ENCODE measurements at regions not wholly inside any gene's neighbourhood (a gene's known extent, or its start where the extent isn't known, plus 50 kb on each side); places are given as distances from the start of the nearest gene placed in this dataset.

DNA sequence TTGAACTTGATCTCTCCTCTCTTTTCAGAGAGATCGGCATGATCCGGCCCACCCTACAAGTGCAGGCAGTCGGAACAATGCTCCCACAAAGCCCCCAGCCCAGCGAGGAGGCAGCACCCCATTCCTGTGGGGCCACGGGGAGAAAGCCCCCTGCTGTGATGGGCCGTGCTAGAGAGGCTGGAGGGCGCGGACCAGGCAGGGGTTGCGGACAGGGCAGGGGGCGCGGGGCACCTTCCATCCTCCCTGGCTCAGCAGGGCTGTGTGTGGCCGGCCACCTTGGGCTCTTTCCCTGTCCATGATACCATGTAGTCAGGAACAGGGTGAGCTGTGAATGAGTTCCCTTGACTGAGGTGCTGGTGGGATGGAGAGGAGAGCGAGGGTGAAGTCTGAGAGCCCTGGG is 379.8 kb downstream of the BRD1 start:
- H3K4me3 Mint-ChIP-seq, result no peak overlapping the region
- no peak overlapping the region for H3K27ac Mint-ChIP-seq
- peaks cover 21% of the 10 kb centered on the region for H3K4me1 Mint-ChIP-seq (ENCODE audit: low read depth)
- H3K27me3 Mint-ChIP-seq (ENCODE audit: low read depth), result peaks cover 22% of the 10 kb centered on the region
- no peak for DNase-seq
- no peak for ATAC-seq (replicated peaks in 1 of 2)
- peaks cover 0 to 3% of the 10 kb centered on the region in 2 donors for H3K36me3 Mint-ChIP-seq (ENCODE audit: insufficient read depth in 2 of 2)
- no peaks in the 10 kb centered on the region for H3K9me3 Mint-ChIP-seq

DNA sequence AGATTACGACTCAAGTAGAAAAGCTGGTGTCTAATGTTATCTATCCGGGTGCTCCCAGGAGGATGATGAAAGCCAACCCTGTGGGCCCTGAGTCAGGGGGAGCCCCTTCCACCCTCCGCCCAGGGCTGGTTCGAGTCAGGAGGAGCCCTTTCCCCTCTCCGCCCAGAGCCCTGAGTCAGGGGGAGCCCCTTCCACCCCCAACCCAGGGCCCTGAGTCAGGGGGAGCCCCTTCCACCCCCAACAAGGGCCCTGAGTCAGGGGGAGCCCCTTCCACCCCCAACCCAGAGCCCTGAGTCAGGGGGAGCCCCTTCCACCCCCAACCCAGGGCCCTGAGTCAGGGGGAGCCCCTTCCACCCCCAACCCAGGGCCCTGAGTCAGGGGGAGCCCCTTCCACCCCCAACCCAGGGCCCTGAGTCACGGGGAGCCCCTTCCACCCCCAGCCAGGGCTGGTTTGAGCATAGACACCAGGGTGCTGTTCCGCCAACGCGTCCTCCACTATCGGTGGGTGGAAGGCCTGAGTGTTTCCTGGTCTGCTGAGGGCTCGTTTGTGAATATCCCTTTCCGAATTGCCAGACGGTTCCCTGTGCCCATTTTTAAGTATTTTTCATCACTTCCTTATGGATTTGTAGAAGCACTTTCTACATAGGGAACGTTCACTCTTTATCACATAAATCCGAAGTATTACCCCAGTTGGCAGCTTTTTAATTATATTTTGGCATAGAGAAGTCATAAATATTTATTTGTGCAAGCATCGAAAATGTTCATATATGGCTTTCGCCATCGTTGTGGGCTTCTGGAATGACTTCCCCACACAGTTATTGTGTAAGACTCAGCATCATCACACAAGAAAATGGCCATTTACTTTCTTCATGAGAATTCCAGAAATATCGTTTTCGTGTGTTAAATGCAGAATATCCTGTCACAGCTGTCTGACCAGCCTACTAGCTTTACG is 380.6 kb downstream of the BRD1 start:
- Mint-ChIP-seq H3K36me3 (ENCODE audit: insufficient read depth in 2 of 2) (peaks cover 2 to 3% of the 10 kb centered on the region in 2 donors), H3K4me1 (ENCODE audit: low read depth) (peaks cover 21% of the 10 kb centered on the region), H3K27me3 (ENCODE audit: low read depth) (peaks cover 22% of the 10 kb centered on the region), H3K4me3 (peak overlapping the region in 1 of 2 donors; percentile 46), H3K27ac (no peak overlapping the region), H3K9me3 (no peaks in the 10 kb centered on the region)
- DNase-seq, result peak; percentile 33 to 58
- ATAC-seq (replicated peaks in 1 of 2), result peak; percentile 70 to 83

DNA sequence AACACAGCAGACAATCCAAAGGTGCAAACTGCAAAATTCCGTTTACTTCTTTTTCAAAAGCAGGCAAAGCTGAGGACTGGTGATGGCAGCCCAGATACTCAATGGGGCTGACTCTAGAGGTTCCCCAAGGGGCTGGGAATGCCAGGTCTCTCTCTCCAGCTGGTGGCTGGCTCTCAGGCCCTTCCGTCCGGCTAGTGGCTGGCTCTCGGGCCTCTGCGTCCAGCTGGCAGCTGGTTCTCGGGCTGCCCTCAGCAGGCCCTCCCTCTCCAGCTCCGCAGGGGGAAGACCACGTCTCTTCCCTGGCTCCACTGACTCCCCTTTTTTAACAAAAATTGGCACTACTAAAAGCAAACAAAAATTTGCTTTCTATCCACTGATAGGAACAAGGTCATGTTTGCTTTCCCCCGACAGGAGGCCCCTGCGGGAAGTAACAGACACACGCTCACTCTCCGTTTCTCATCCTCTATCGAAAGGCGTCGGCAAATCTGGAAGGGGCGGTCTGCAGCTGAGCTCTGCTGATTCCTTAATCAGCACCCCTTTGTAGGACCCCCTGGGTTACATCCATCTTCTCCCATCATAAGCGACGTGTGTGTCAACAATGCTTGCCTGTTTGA is 381.4 kb downstream of the BRD1 start:
- H3K4me1 Mint-ChIP-seq (ENCODE audit: low read depth), result peaks cover 21% of the 10 kb centered on the region
- peak overlapping the region in 1 of 2 donors; percentile 46 for H3K4me3 Mint-ChIP-seq
- DNase-seq, result no peak
- peaks cover 22% of the 10 kb centered on the region for H3K27me3 Mint-ChIP-seq (ENCODE audit: low read depth)
- H3K36me3 Mint-ChIP-seq (ENCODE audit: insufficient read depth in 2 of 2), result peaks cover 2 to 3% of the 10 kb centered on the region in 2 donors
- no peak for ATAC-seq (replicated peaks in 1 of 2)
- H3K9me3 Mint-ChIP-seq, result no peaks in the 10 kb centered on the region
- H3K27ac Mint-ChIP-seq, result no peak overlapping the region

DNA sequence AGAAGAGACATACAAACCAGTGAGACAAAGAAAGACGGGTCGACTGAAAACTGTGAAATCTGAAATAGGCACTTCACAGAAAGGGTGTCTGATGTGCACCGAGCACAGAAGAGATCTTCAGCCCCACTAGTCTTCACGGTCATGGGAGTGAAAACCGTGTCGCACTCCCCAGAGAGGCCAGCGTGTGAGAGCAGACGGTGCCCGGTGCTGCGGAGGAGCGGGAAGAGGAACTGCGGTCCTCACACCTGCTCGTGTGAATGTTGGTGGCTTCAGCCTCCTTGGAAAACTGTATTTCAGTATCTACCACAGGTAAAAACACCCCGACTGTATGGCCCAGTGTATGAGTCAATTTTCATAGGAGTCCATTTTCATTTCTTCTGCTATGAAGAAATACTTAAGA is 382.9 kb downstream of the BRD1 start:
- ATAC-seq (replicated peaks in 1 of 2) (no peak), DNase-seq (no peak)
- no peak overlapping the region for H3K4me3 Mint-ChIP-seq
- peaks cover 3 to 4% of the 10 kb centered on the region in 2 donors for H3K36me3 Mint-ChIP-seq (ENCODE audit: insufficient read depth in 2 of 2)
- H3K9me3 Mint-ChIP-seq, result no peaks in the 10 kb centered on the region
- peaks cover 21% of the 10 kb centered on the region for H3K4me1 Mint-ChIP-seq (ENCODE audit: low read depth)
- no peak overlapping the region for H3K27ac Mint-ChIP-seq
- peaks cover 9% of the 10 kb centered on the region for H3K27me3 Mint-ChIP-seq (ENCODE audit: low read depth)

DNA sequence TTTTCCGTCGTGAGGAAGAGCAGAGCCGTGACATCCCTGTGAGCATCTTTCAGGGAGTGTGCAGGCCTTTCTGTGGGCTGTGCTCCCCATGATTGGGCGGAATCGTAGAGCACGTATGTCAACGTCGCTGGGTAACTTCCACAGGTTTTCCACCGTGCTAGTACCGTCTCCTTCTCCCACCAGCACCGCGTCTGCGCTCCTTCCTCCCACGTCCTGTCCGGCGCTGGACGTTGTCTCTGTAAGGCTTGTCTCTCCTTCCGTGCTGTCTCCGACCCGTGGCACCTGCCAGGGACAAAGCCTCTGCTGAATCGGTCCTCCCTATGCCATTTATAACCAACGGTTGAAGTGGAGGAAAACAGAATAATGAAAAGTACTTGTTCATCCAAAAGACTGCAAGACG is 386.7 kb downstream of the BRD1 start:
- Mint-ChIP-seq H3K4me1 (ENCODE audit: low read depth) (peaks cover 9% of the 10 kb centered on the region), H3K27ac (no peak overlapping the region), H3K36me3 (ENCODE audit: insufficient read depth in 2 of 2) (peaks cover 0 to 4% of the 10 kb centered on the region in 2 donors), H3K27me3 (ENCODE audit: low read depth) (no peaks in the 10 kb centered on the region), H3K9me3 (no peaks in the 10 kb centered on the region), H3K4me3 (no peak overlapping the region)
- DNase-seq, result no peak
- ATAC-seq (replicated peaks in 1 of 2), result no peak

DNA sequence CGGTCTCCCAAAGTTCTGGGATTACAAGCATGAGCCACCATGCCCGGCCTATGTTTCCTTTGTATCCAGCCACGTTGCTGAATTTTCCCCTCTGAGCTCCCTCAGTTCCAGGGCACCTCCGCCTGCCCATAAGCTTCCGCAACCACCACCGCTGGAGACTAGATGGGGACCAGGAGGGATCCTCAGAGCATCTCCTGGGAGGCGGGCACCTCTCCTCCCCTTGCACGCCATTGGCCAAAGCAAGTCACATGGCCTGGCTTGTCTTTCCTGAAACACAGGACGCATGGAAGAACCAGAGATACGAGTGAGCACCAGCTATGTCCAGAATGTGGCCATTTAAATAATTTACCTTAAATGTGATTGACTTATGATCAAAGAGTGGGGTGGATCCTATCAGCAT is 388.3 kb downstream of the BRD1 start:
- H3K36me3 Mint-ChIP-seq (ENCODE audit: insufficient read depth in 2 of 2), result peaks cover 0 to 4% of the 10 kb centered on the region in 2 donors
- ATAC-seq (replicated peaks in 1 of 2), result no peak

DNA sequence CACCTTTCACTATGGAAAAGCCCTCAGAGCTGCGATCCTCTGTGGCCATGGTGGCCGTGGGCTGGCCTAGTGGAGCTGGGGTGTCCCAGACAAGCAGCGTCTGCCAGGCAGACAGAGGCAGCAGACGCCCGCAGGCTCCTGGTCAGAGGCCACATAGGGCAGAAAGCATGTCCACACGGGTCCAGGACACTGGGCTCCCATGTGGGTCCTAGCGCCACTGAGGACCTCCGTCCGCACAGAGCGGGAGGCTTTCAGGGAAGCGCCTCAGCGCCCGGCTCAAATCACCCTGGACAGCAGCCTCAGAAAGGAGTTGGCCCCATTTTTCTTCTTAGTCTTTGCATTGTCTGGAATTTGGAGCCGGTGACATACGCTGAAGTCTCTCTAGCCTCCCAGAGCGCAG is 389.7 kb downstream of the BRD1 start:
- ATAC-seq (replicated peaks in 1 of 2), result no peak
- Mint-ChIP-seq H3K9me3 (no peaks in the 10 kb centered on the region), H3K4me3 (no peak overlapping the region), H3K4me1 (ENCODE audit: low read depth) (no peaks in the 10 kb centered on the region), H3K27ac (no peak overlapping the region), H3K36me3 (ENCODE audit: insufficient read depth in 2 of 2) (peaks cover 0 to 4% of the 10 kb centered on the region in 2 donors), H3K27me3 (ENCODE audit: low read depth) (no peaks in the 10 kb centered on the region)
- no peak for DNase-seq

More for the DNA sequence above, 388.3 kb downstream of the BRD1 start:
- no peaks in the 10 kb centered on the region for H3K9me3 Mint-ChIP-seq
- H3K4me1 Mint-ChIP-seq (ENCODE audit: low read depth), result no peaks in the 10 kb centered on the region
- DNase-seq, result no peak
- no peaks in the 10 kb centered on the region for H3K27me3 Mint-ChIP-seq (ENCODE audit: low read depth)
- no peak overlapping the region for H3K27ac Mint-ChIP-seq
- H3K4me3 Mint-ChIP-seq, result no peak overlapping the region

DNA sequence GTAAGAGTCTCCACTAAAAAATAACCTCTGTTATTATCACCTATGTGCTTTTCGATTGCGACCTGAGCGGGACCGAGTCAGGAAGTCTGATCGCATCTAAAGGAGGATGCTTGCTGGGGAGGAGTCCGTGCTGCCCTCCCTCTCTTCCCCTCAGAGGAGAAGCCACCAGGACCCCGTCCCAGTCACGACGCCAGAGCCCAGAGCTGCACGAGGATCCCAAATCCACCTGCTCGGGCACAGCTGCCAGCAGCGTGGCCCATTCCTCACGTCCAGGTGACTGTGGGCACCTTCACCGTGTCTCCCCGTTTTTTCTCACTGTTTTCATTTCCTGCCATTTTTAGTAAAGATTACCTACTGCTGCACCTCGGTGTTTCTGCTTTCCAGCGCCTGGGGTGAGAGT is 390.3 kb downstream of the BRD1 start:
- no peaks in the 10 kb centered on the region for H3K4me1 Mint-ChIP-seq (ENCODE audit: low read depth)
- no peak for DNase-seq
- H3K27ac Mint-ChIP-seq, result no peak overlapping the region
- H3K27me3 Mint-ChIP-seq (ENCODE audit: low read depth), result no peaks in the 10 kb centered on the region
- H3K36me3 Mint-ChIP-seq (ENCODE audit: insufficient read depth in 2 of 2), result peaks cover 0 to 4% of the 10 kb centered on the region in 2 donors
- H3K9me3 Mint-ChIP-seq, result no peaks in the 10 kb centered on the region
- H3K4me3 Mint-ChIP-seq, result no peak overlapping the region
- ATAC-seq (replicated peaks in 1 of 2), result no peak

DNA sequence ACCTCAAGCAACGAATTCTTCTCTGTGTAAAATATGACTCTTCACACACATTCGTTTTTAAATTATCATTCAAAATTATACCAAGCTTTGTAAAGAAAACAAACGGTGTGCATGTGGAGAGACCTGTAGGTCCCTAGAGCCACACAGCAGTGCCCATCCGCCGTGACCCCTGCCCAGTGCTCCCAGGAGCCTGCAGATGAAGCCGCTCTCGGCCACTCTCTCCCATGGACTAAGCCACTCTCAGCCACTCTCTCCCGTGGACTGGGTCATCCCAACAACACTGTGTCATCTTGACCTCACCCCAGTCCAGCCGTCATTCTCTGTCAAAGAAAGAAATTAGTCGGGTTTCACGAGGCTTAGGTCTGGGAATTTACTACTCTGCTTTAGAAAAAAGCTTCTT is 391.6 kb downstream of the BRD1 start:
- H3K4me3 Mint-ChIP-seq, result no peak overlapping the region
- H3K4me1 Mint-ChIP-seq (ENCODE audit: low read depth), result no peaks in the 10 kb centered on the region
- ATAC-seq (replicated peaks in 1 of 2) (no peak), DNase-seq (no peak)
- H3K27ac Mint-ChIP-seq, result no peak overlapping the region
- peaks cover 0 to 1% of the 10 kb centered on the region in 2 donors for H3K36me3 Mint-ChIP-seq (ENCODE audit: insufficient read depth in 2 of 2)
- H3K27me3 Mint-ChIP-seq (ENCODE audit: low read depth), result no peaks in the 10 kb centered on the region
- no peaks in the 10 kb centered on the region for H3K9me3 Mint-ChIP-seq

DNA sequence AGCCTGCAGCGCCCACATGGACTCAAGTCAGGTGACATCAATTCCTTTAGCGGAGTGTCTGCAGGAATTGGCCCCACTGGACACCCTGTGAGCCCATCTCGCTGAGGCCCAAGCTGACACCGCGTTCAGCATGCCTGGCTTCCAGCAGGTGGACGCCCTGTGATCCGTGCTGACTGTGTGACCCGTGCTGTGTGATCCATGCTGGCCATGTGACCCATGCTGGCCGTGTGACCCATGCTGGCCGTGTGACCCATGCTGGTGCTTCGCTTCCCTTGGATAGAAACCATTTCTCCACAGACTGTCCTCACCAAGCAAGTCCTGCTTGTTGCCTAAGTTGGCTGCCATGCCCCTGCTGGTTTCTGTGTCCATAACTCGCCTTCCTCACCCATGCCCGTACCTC is 392.1 kb downstream of the BRD1 start:
- Mint-ChIP-seq H3K36me3 (ENCODE audit: insufficient read depth in 2 of 2) (no peaks in the 10 kb centered on the region), H3K27me3 (ENCODE audit: low read depth) (no peaks in the 10 kb centered on the region), H3K9me3 (no peaks in the 10 kb centered on the region), H3K27ac (no peak overlapping the region), H3K4me1 (ENCODE audit: low read depth) (no peaks in the 10 kb centered on the region), H3K4me3 (no peak overlapping the region)
- ATAC-seq (replicated peaks in 1 of 2) (no peak), DNase-seq (no peak)

DNA sequence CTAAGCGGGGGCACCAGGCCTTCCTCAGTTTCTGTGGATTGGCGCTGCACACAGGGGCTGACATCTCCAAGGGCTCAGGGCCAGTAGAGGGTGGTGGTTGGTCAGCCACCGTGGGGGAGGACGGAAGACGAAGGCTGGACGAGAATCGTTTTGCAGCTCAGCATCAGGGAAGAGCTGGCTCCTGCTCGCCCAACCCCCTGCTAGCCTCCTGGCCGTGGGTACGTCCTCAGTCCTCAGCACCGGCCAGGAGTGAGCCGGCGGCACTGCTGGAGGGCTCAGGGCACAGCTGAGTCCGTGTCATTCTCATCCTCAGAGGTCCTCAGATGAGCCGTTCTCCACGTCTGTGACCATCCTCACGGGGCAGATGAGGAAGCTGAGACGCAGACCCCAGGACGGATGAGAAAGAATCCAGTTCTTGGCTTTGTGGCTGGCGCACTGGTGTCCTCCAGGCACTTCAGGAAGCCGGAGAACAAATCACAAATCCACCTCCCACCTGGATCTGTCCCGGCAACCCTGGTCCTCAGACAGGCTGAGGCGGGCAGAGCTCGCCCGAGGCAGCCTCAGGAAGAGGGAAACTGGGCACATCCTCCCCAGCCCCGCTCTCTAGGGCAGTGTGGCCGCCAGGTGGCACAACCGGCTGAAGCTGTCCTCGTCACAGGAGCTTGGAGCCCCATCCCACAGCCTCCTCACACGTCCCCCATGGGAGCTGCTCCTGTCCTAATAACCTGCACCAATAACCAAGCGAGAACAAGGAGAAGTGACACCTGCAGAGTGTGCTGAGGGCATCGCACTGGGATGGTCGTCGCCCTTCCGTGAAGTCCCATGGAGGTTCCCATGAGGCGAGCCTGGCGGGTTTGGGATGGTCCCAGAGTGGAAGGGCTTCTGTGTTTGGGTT is 393.7 kb downstream of the BRD1 start:
- DNase-seq (no peak), ATAC-seq (replicated peaks in 1 of 2) (no peak)
- Mint-ChIP-seq H3K27me3 (ENCODE audit: low read depth) (no peaks in the 10 kb centered on the region), H3K4me3 (no peak overlapping the region), H3K36me3 (ENCODE audit: insufficient read depth in 2 of 2) (no peaks in the 10 kb centered on the region), H3K4me1 (ENCODE audit: low read depth) (no peaks in the 10 kb centered on the region), H3K9me3 (no peaks in the 10 kb centered on the region), H3K27ac (no peak overlapping the region)

DNA sequence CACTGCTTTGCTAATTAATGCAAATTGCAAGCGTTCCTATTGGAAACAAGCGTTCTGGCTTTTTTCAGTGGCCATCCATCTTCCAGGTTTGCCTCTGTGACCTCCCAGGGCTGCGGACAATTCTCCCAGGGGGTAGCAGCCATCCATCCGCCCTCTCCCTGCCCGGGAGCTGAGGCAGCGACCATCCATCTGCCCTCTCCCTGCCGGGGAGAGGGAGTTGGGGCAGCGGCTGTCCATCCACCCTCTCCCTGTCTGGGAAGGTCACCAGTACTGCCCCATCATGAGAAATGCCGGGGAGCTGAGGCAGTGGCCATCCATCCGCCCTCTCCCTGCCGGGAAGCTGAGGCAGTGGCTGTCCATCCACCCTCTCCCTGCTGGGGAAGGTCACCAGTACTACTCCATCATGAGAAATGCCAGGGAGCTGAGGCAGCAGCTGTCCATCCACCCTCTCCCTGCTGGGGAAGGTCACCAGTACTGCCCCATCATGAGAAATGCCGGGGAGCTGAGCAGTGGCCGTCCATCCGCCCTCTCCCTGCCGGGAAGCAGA is 394.7 kb downstream of the BRD1 start:
- DNase-seq, result no peak
- Mint-ChIP-seq H3K36me3 (ENCODE audit: insufficient read depth in 2 of 2) (no peaks in the 10 kb centered on the region), H3K4me3 (no peak overlapping the region), H3K27me3 (ENCODE audit: low read depth) (no peaks in the 10 kb centered on the region), H3K27ac (no peak overlapping the region), H3K9me3 (no peaks in the 10 kb centered on the region), H3K4me1 (ENCODE audit: low read depth) (no peaks in the 10 kb centered on the region)
- no peak for ATAC-seq (replicated peaks in 1 of 2)
